DMS79 treated with DMSO at 0.1 percent for 48 hours (cell line): ENCODE measurements at regions not wholly inside any gene's neighbourhood (a gene's known extent, or its start where the extent isn't known, plus 50 kb on each side); places are given as distances from the start of the nearest gene placed in this dataset.
"Not testable (repeated sequence)": the region's sequence is repeated elsewhere in the genome, so short reads cannot be mapped to it uniquely, and the experiment has no call there.

Experiments used
- DNase-seq: peaks from one replicate; lab custom pipeline; 2025; lab: John Stamatoyannopoulos, UW

DNA sequence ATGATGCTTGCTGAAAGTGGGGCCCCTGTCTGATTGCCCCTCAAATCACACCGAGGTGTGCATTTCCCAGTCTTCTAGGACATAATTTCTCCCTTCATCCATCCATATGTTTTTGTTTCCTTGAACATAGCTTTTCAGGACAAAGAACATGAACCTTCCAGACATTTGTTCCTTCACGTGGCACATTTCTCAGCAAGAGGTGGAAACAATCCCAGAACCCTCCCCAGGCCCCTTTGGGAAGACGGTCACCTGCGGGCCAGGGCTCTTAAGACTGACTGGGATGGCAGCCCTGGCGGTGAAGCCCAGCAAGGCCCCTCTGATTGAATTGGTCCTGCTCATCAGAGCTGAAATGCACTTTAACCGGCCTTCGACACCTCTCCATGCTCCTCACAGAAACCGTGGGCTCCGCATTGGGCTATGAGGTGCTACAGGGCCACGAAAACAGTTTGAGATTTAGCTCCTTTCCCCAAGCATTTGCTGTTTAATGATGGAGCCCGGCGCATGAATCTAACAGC, 522.5 kb upstream of the DPP6 start:
- DNase-seq = no peak

- no peak for DNase-seq
These were observed 521.8 kb upstream of the DPP6 start for GRCh38 chr7:153530441-153530840.

DNA sequence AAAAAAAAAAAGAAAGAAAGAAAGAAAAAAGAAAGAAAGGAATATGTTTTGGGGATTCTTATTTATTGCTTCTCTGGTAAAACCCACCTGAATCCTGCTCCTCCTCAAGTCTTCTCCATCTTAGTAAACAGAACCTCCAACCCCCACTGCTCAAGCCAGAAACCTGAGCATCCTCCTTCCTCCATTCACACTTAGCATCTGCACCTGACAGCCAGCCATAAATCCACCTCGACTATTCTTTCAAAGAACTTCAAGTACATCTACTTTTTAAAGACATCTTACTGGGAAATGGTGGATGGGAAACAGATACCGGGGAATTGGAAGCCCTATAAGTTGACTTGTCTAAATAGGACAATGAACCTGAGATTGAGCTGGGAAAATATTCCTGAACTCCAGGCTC, 519.9 kb upstream of the DPP6 start:
- no peak for DNase-seq

- no peak for DNase-seq
These were observed 514.9 kb upstream of the DPP6 start for GRCh38 chr7:153537271-153537670.

DNA sequence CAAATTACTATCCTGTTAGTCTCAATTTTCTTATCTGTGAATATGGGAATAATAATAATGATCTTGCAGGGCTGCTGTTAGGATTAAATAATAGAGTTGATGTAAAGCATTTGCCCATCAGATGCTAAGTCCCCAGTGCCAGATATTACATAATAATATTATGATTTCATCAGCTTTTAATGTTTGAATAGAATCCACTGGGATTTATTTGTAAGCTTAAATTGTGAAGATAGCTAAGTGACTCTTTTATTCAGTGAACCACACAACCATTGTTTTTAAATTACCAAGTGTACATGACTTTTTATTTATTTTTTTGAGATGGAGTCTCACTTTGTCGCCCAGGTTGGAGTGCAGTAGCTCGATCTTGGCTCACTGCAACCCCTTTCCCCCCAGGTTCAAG, 510.3 kb upstream of the DPP6 start:
- no peak for DNase-seq

DNA sequence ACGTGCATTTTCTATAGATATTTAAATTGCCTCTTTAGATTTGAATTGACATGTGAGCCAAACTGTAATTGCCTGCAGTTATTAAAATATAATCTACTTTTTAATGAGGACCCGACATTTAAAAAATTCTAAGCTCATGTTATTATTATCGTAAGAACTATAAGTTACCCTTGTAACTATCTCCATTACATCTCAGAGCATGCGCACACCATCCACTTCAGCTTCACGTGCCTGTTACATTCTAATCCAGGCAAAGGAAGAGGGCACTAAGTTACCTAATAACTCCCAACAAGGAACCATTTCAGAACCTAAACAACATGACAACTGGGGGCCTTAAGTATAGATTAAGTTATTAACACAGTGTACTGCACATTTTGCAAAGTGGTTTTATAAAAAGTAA, 509.0 kb upstream of the DPP6 start:
- DNase-seq = no peak

DNA sequence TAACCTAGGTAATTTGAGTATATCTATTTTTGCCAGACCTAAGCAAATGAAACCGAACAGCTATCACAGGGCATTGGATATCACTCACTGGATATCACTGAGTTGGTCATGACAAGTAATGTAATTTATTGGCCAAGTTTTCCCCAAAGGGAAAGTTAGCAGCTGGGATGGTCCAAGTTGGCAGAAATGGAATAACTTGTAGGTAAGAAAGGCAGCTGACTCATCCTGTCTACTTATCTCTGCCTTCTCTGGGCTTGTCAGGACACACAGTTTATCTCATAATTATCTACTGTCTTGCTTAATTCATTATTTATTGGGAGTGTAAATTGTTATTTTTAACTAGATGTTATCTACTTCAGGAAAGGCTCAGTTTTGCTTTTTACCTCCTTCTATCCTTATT, 502.0 kb upstream of the DPP6 start:
- DNase-seq = no peak

DNA sequence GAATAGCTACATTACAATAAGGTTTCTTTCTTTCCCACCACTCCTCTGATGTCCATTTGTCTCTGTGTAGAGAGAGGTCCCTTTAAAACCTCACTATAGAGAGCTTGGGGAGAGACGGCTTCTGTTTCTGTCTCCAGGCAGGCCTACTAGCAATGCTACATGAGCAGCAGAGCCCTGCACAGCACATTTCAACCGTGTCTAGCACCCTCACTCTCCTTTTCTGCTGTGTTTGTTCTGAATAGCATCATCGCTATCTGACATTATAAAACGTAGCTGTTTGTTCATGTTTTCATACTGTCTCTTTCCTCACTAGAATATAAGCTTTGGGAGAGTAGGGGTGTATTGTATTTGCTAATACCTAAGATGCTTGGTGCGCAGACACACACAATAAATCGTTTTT, 487.8 kb upstream of the DPP6 start:
- no peak for DNase-seq

DNA sequence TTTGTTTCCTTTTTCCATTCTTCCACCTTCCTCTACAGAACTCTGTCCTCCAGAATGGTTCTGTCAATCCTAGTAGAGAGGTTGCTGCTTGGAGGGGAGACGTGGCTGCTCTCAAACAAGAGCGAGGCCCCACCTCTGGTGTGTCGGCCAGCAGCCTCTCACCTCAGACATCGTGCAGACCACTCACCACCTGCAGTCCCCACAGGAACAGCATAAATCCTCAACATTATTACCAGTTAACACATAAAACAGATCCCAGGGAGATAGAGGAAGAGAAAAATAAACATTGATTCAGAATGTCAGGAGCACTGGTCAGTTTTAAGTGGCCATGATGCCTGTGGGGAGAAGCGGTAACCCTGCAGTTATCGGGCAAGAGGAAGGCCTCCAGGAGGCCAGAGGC, 485.9 kb upstream of the DPP6 start:
- DNase-seq = no peak

- no peak for DNase-seq
These were observed 484.8 kb upstream of the DPP6 start for GRCh38 chr7:153567426-153567825.

GRCh38 chr7:153569520-153569919, 482.7 kb upstream of the DPP6 start:
- DNase-seq = not testable (repeated sequence)

GRCh38 chr7:153576096-153576495, 476.1 kb upstream of the DPP6 start:
- no peak for DNase-seq

DNA sequence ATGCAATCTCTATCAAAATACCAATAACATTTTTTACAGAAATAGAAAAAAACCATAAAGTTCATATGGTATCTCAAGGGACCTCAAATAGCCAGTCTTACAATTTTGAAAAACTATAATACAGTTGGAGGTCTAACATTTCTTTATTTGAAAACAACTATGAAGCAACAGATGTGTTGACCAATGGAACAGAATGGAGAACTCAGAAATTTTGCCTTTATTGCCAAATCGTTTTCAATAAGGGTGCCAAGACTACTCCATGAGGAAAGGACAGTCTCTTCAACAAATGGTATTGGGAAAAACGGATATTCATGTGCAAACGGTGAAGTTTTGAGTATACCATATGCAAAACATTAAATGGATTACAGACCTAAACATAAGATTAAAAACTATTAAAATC, 470.8 kb upstream of the DPP6 start:
- DNase-seq = no peak

DNA sequence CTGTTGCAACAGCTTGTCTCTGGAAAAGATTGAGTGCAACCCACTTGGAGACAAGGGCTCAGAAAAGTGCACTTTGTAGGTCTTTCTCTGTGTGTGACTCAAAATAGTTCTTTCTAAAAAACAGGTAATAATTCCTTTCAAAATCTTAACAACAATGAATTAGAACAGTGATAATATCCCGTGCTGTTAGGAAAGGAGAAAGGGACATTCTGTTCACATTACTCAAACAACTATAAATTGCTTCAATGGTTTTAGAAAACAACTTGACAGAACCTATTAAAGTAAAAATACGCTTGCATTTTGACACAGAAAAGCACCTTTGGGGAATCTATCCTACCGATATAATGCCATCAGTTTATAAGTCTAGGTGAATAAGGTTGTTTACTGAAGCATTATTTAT, 468.1 kb upstream of the DPP6 start:
- no peak for DNase-seq

GRCh38 chr7:153588586-153588985, 463.6 kb upstream of the DPP6 start:
- DNase-seq = no peak

DNA sequence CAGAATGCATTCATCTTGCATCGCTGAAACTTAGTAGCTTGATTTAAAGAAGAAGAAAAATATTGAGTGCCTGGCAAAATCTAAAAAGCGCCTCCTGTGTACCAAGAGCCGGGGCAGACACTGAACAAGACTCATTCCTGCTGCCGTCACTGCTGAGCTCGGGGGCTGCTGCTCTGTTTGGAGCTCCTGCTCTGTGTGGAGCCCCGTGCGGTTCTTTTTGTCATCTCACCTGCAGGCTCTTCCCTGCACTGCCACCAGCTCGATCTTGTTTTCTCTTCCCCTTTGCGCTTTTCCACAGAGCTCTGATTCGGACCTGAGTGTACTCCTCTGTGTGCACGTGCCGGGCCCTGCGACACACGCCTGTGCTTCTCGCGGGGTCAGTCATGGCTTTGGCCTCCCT, 462.1 kb upstream of the DPP6 start:
- DNase-seq = no peak

- no peak for DNase-seq
These were observed 461.6 kb upstream of the DPP6 start for GRCh38 chr7:153590571-153590970.

DNA sequence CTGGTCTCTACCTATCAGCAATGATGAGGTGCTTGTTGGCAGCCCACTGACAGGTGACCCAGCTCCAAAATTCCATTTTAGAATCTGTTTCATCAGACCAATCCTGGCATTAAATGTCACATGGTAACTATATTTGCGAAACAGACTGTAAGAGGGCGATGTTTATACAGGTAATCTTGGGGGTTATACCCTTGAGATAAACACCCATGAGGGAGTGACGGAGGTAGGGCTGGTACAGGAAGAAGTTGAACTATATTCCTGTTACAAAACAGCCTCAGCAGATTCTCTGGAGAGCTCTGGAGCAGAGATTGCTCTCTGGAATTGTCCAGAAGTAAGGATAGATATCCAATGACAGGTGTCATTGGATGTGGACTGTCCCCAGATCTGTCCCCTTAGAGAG, 444.8 kb upstream of the DPP6 start:
- DNase-seq = no peak

- DNase-seq = no peak
These were observed 435.4 kb upstream of the DPP6 start for GRCh38 chr7:153616711-153617325.

GRCh38 chr7:153627323-153627722, 424.9 kb upstream of the DPP6 start:
- no peak for DNase-seq

GRCh38 chr7:153628406-153628805, 423.8 kb upstream of the DPP6 start:
- no peak for DNase-seq

DNA sequence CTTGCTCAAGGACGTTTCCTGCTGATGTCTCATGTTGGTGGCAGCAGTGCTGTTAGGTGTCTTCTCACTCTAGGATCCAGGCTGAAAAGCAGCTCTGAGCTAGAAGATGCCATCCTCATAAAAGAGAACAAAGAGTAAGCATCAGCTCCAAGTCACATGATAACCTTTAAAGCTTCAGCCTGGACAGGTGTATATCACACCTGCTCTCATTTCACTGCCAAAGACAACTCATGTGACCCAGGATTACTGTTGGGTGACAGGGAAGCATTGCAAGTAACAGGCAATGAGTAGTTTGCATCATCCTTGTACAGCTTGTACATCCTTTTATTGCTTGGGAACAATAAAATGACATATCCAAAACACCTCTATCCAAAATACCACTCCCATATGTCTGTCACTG, 423.4 kb upstream of the DPP6 start:
- no peak for DNase-seq

GRCh38 chr7:153638821-153639435, 413.3 kb upstream of the DPP6 start:
- DNase-seq = no peak

GRCh38 chr7:153640586-153640985, 411.6 kb upstream of the DPP6 start:
- no peak for DNase-seq
